Chondrocyte (in vitro differentiated cells): ENCODE measurements at regions not wholly inside any gene's neighbourhood (a gene's known extent, or its start where the extent isn't known, plus 50 kb on each side); places are given as distances from the start of the nearest gene placed in this dataset.

ENCODE experiments used
- DNase-seq: peaks from one replicate; pipeline ENCODE4 v3.0.0; 2021; ENCODE audit warnings: mixed read lengths, low spot score
- H3K27ac Mint-ChIP-seq: one replicate; pipeline ENCODE4 v1.8.0; 2021; ENCODE audit warnings: mild to moderate bottlenecking, moderate library complexity, mixed read lengths; ENCODE audit not compliant: unreplicated experiment
- H3K27me3 Mint-ChIP-seq: 2 replicates; pipeline ENCODE4 v1.8.0; 2021; ENCODE audit warnings: low read depth, mixed read lengths
- H3K36me3 Mint-ChIP-seq: 2 replicates; pipeline ENCODE4 v1.8.0; 2021; ENCODE audit warnings: low read depth, mixed read lengths
- H3K4me1 Mint-ChIP-seq: 2 replicates; pipeline ENCODE4 v1.8.0; 2021; ENCODE audit warnings: low read depth, mild to moderate bottlenecking, mixed read lengths
- H3K4me3 Mint-ChIP-seq: one replicate; pipeline ENCODE4 v1.8.0; 2021; ENCODE audit warnings: mild to moderate bottlenecking, moderate library complexity, mixed read lengths; ENCODE audit not compliant: unreplicated experiment
- H3K9me3 Mint-ChIP-seq: 2 replicates; pipeline ENCODE4 v1.8.0; 2021; ENCODE audit warnings: low read depth, mixed read lengths
- TF ChIP-seq, protein P1 (sequence below): fragments of 200-600 bp; sonication (generic); IDR thresholded peaks from 2 replicates; pipeline ENCODE4 v1.5.0; 2021; ENCODE audit warnings: antibody characterized with exemption, mild to moderate bottlenecking, moderate library complexity

DNA sequence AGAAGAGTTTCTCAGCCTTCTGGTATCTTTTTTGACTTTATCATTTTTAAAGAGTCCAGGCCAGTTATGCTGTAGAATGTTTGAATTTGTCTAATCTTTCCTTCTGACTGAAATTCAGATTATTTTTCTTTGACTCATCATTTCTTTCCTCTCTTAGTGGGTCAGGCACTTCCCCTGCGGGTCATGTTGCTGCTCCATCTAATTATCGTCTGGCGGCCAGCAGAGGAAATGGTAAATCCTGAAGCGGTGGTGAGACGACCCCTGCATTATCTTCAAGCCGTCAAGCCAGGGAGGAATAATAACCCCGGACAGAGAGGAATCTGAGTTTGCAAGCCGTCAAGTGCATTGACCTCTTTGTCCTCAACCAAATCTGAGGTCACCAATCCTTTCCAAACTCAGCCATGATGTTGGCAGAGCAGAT lies 102.1 kb downstream of the ADSS2 start:
- Mint-ChIP-seq H3K36me3 (no peaks in the 10 kb centered on the region), H3K9me3 (no peaks in the 10 kb centered on the region), H3K4me1 (peaks cover 52% of the 10 kb centered on the region), H3K4me3 (no peak overlapping the region), H3K27me3 (no peaks in the 10 kb centered on the region), H3K27ac (peak overlapping the region; percentile 78)
- TF ChIP-seq, protein P1, sequence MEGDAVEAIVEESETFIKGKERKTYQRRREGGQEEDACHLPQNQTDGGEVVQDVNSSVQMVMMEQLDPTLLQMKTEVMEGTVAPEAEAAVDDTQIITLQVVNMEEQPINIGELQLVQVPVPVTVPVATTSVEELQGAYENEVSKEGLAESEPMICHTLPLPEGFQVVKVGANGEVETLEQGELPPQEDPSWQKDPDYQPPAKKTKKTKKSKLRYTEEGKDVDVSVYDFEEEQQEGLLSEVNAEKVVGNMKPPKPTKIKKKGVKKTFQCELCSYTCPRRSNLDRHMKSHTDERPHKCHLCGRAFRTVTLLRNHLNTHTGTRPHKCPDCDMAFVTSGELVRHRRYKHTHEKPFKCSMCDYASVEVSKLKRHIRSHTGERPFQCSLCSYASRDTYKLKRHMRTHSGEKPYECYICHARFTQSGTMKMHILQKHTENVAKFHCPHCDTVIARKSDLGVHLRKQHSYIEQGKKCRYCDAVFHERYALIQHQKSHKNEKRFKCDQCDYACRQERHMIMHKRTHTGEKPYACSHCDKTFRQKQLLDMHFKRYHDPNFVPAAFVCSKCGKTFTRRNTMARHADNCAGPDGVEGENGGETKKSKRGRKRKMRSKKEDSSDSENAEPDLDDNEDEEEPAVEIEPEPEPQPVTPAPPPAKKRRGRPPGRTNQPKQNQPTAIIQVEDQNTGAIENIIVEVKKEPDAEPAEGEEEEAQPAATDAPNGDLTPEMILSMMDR = no peak
- no peak for DNase-seq

DNA sequence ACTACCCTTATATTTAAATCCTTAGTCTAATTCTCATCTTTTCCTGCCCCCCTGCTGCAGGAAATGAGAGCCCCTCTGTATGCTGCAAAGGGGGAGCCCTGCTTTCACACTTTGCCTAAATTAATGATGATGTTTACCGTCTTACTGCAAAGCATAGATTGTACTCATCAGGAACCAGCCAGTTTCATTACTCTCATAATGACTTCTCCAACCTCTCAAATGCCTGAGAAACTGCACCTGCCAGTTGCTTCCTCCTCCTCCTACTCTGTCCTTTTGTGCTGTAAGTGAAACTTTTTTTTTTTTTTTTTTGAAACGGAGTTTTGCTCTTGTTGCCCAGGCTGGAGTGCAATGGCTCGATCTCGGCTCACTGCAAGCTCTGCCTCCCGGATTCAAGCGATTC lies 101.7 kb downstream of the ADSS2 start:
- DNase-seq = no peak
- no peaks in the 10 kb centered on the region for H3K9me3 Mint-ChIP-seq
- no peak overlapping the region for H3K27ac Mint-ChIP-seq
- H3K4me1 Mint-ChIP-seq = peaks cover 56% of the 10 kb centered on the region
- no peak overlapping the region for H3K4me3 Mint-ChIP-seq
- TF ChIP-seq, protein P1 = no peak
- H3K27me3 Mint-ChIP-seq = no peaks in the 10 kb centered on the region
- H3K36me3 Mint-ChIP-seq = no peaks in the 10 kb centered on the region

DNA sequence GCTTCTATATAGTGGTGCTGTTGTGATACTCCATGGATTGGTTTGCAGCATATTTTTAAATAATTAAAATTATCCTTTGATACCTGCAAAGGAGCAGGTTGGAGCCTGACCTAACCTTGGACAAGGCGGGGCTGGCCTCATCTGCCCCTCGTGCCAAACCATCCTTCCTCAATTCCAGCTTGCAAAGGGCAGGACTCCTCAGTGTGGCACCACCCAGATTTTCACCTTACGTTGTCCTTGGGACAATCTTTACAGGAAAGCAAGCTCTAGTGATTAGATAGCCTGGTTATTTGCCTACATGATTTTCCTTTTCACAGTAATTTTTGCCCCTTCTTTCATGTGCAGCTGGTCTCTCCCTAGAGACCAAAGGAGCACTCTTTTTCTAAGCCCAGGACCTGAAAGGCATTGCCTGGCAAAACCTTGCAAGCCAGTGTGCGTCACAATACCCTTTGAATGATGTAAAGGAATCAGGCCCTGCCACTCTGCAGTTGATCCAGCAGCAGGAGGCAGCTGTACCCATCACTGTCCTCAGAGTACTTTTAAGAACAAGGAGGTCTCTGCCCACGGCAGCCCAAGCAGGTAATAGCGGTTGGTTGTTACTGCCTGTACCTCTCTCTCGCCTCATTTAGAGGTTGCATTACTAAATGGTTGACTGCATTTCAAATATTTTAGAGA lies 99.4 kb downstream of the ADSS2 start:
- no peak overlapping the region for H3K4me3 Mint-ChIP-seq
- H3K27me3 Mint-ChIP-seq = no peaks in the 10 kb centered on the region
- no peaks in the 10 kb centered on the region for H3K36me3 Mint-ChIP-seq
- peak overlapping the region; percentile 96 for H3K27ac Mint-ChIP-seq
- TF ChIP-seq, protein P1 = no peak
- H3K9me3 Mint-ChIP-seq = peaks cover 6% of the 10 kb centered on the region
- DNase-seq = no peak
- H3K4me1 Mint-ChIP-seq = peaks cover 54% of the 10 kb centered on the region

DNA sequence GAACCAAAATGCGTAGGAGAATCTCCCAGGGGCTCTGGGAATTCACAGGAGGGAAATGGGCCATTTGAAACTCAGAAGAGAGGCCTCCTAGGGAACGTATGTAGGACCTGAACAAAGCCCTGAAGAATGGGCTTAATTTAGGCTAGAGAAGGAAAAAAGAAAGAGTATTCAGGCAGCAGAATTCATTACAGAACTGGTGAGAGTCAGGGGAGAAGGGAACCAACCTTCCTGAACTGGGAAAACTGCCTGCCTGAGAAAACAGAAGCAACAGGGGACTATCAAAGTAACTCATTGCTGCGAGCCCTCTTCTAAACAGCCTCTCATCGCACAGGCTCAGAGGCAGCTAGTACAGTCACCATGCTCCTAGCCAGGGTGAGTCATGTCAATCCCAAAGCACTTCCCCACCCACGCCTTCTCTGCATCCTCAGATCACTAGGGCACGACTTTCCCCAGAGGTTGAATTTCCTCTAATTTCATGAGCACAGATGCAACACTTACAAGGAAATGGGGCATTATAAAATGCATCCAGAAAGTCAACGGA lies 98.1 kb downstream of the ADSS2 start:
- Mint-ChIP-seq H3K4me1 (peaks cover 50% of the 10 kb centered on the region), H3K36me3 (no peaks in the 10 kb centered on the region), H3K27me3 (no peaks in the 10 kb centered on the region), H3K27ac (peak overlapping the region; percentile 96), H3K4me3 (peak overlapping the region; percentile 12), H3K9me3 (peaks cover 6% of the 10 kb centered on the region)
- DNase-seq = no peak
- TF ChIP-seq, protein P1 = no peak

DNA sequence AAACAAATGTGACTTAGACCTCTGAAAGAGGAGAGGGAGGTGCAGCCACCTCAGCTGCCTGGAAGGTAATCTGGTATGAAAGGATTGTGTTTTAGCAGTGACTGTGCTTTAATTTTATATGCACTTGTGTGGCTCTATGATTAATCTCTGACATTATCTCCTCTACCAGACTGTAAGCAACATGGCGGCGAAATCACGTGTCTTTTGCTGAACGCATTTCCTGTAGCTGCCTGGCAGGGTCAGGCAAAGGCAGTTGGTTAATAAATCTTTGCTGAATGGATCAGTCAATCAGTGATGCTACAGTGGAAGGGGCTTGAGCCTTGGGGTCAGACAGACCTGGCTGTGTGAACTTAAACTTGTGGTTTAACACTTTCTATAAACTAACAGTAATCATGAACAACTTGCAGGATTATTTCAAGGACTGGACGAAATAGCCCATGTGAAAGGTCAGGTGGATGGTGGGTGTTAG lies 96.9 kb downstream of the ADSS2 start:
- DNase-seq = no peak
- peaks cover 41% of the 10 kb centered on the region for H3K4me1 Mint-ChIP-seq
- peak overlapping the region; percentile 22 for H3K27ac Mint-ChIP-seq
- no peak overlapping the region for H3K4me3 Mint-ChIP-seq
- peaks cover 6% of the 10 kb centered on the region for H3K9me3 Mint-ChIP-seq
- no peaks in the 10 kb centered on the region for H3K27me3 Mint-ChIP-seq
- H3K36me3 Mint-ChIP-seq = no peaks in the 10 kb centered on the region
- TF ChIP-seq, protein P1 = no peak
